H1 (cell line): ENCODE measurements at regions not wholly inside any gene's neighbourhood (a gene's known extent, or its start where the extent isn't known, plus 50 kb on each side); places are given as distances from the start of the nearest gene placed in this dataset.

Source experiments
- CTCF ChIA-PET: fragments of 300-600 bp; sonication (Branson Sonifier 250); formaldehyde crosslinking; loops from one replicate; lab custom pipeline; 2021; ENCODE audit not compliant: partially characterized antibody; lab: Charles Lee
- POLR2A ChIA-PET: fragments of 300-600 bp; sonication (Branson Sonifier 250); formaldehyde crosslinking; loops from one replicate; lab custom pipeline; 2021; ENCODE audit warnings: inconsistent platforms; ENCODE audit not compliant: partially characterized antibody; lab: Charles Lee
- DNase-seq, 2 experiments: peaks; one replicate each; pipeline versions ENCODE4 v3.0.0 to v3.0.0-alpha.2; 2010 to 2022; ENCODE audit warnings: low spot score in 2 of 2, low read depth in 1 of 2, mixed read lengths in 1 of 2
- FAIRE-seq: peaks from 2 replicates; lab custom pipeline; 2011; peaks lifted over from hg19 to GRCh38; lab: Jason Lieb, UNC
- H2AFZ ChIP-seq: 2 replicates; pipeline ENCODE4 v1.8.1; 2012; ENCODE audit warnings: low read length, inconsistent platforms
- H2AK5ac ChIP-seq: 2 replicates; pipeline ENCODE4 v1.6.1; 2013; ENCODE audit warnings: low read depth, low read length
- H2BK120ac ChIP-seq: replicated peaks from 2 replicates; pipeline ENCODE3; 2013; ENCODE audit warnings: low read depth, low read length, inconsistent platforms
- H2BK12ac ChIP-seq: 2 replicates; pipeline ENCODE4 v1.6.1; 2013; ENCODE audit warnings: low read depth, low read length
- H2BK15ac ChIP-seq: 2 replicates; pipeline ENCODE4 v1.6.1; 2013; ENCODE audit warnings: low read length
- H2BK20ac ChIP-seq: 2 replicates; pipeline ENCODE4 v1.6.1; 2013; ENCODE audit warnings: low read length
- H2BK5ac ChIP-seq: 2 replicates; pipeline ENCODE4 v1.6.1; 2013; ENCODE audit warnings: low read depth, low read length
- H3K14ac ChIP-seq: 2 replicates; pipeline ENCODE4 v1.6.1; 2013; ENCODE audit warnings: inconsistent platforms; ENCODE audit not compliant: insufficient read length
- H3K18ac ChIP-seq: 2 replicates; pipeline ENCODE4 v1.6.1; 2013; ENCODE audit warnings: low read length; ENCODE audit errors: extremely low read depth
- H3K23ac ChIP-seq: 2 replicates; pipeline ENCODE4 v1.6.1; 2013; ENCODE audit warnings: inconsistent platforms; ENCODE audit not compliant: insufficient read length
- H3K23me2 ChIP-seq: 2 replicates; pipeline ENCODE4 v1.6.1; 2013; ENCODE audit warnings: low read depth, low read length
- H3K27ac ChIP-seq: 2 replicates; pipeline ENCODE4 v1.6.1; 2011; ENCODE audit warnings: low read depth, low read length, inconsistent platforms
- H3K27me3 ChIP-seq, 4 experiments: replicated peaks in 1 of 4; 1 replicate in 1 of 4; 2 replicates in 3 of 4; pipeline versions ENCODE4 v1.6.1 to v1.8.1; 2011 to 2013; ENCODE audit warnings: low read length in 3 of 4, mild to moderate bottlenecking in 3 of 4, inconsistent platforms in 2 of 4, mixed read lengths in 2 of 4, moderate library complexity in 1 of 4; ENCODE audit not compliant: control insufficient read depth in 3 of 4, insufficient read depth in 3 of 4; ENCODE audit errors: extremely low read depth in 1 of 4
- H3K36me3 ChIP-seq, 4 experiments: 2 replicates each; pipeline versions ENCODE4 v1.6.1 to v1.8.1; 2011 to 2013; ENCODE audit warnings: mild to moderate bottlenecking in 4 of 4, low read length in 3 of 4, moderate library complexity in 2 of 4, control low read depth in 1 of 4, inconsistent platforms in 1 of 4; ENCODE audit not compliant: insufficient read depth in 4 of 4, control insufficient read depth in 2 of 4
- H3K4ac ChIP-seq: replicated peaks from 2 replicates; pipeline ENCODE3; 2013; ENCODE audit warnings: low read length, low read depth, mixed read lengths, inconsistent platforms; ENCODE audit not compliant: insufficient read length
- H3K4me1 ChIP-seq, 4 experiments: replicated peaks in 1 of 4; 1 replicate in 1 of 4; 2 replicates in 3 of 4; pipeline versions ENCODE4 v1.6.1 to v1.8.1; 2011 to 2013; ENCODE audit warnings: low read length in 3 of 4, inconsistent platforms in 2 of 4, mixed read lengths in 1 of 4; ENCODE audit not compliant: insufficient read depth in 4 of 4, control insufficient read depth in 3 of 4
- H3K4me2 ChIP-seq, 2 experiments: 2 replicates each; pipeline versions ENCODE4 v1.6.1 to v1.8.1; 2011 to 2013; ENCODE audit warnings: low read depth in 2 of 2, low read length in 2 of 2, control low read depth in 1 of 2, inconsistent platforms in 1 of 2, mild to moderate bottlenecking in 1 of 2; ENCODE audit not compliant: insufficient read depth in 1 of 2
- H3K4me3 ChIP-seq, 4 experiments: fragments of 200-600, 300-600 bp in 1 of 4; sonication (generic), shearing (Covaris generic), sonication (Bioruptor Twin) in 1 of 4; 2 replicates each; pipeline versions ENCODE4 v1.5.1 to v1.8.1; 2011 to 2016; ENCODE audit warnings: low read length in 4 of 4, low read depth in 3 of 4, control low read depth in 2 of 4, inconsistent platforms in 2 of 4, mild to moderate bottlenecking in 2 of 4, mixed read lengths in 1 of 4, moderate library complexity in 1 of 4; ENCODE audit not compliant: insufficient read depth in 2 of 4; ENCODE audit errors: extremely low read depth in 1 of 4
- H3K56ac ChIP-seq: replicated peaks from 2 replicates; pipeline ENCODE3; 2013; ENCODE audit warnings: low read depth, mild to moderate bottlenecking, mixed read lengths, low read length, inconsistent platforms; ENCODE audit not compliant: insufficient read length
- H3K79me1 ChIP-seq: 2 replicates; pipeline ENCODE4 v1.6.1; 2013; ENCODE audit warnings: low read depth, low read length, control low read depth
- H3K79me2 ChIP-seq, 2 experiments: 2 replicates each; pipeline versions ENCODE4 v1.6.1 to v1.8.1; 2012 to 2013; ENCODE audit warnings: low read length in 2 of 2, mild to moderate bottlenecking in 2 of 2, inconsistent platforms in 1 of 2; ENCODE audit not compliant: insufficient read depth in 2 of 2, control insufficient read depth in 1 of 2
- H3K9ac ChIP-seq, 4 experiments: replicated peaks in 1 of 4; 1 replicate in 1 of 4; 2 replicates in 3 of 4; pipeline versions ENCODE4 v1.6.1 to v1.8.1; 2011 to 2013; ENCODE audit warnings: low read depth in 3 of 4, low read length in 3 of 4, control low read depth in 2 of 4, mild to moderate bottlenecking in 2 of 4, moderate library complexity in 2 of 4, inconsistent platforms in 1 of 4; ENCODE audit errors: extremely low read depth in 1 of 4
- H3K9me3 ChIP-seq, 2 experiments: 2 replicates each; pipeline versions ENCODE4 v1.6.1 to v1.8.1; 2012 to 2013; ENCODE audit warnings: mild to moderate bottlenecking in 2 of 2, moderate library complexity in 2 of 2, control low read depth in 1 of 2, inconsistent platforms in 1 of 2, low read depth in 1 of 2, low read length in 1 of 2, mixed read lengths in 1 of 2; ENCODE audit not compliant: insufficient read depth in 2 of 2
- H4K20me1 ChIP-seq, 2 experiments: replicated peaks in 1 of 2; 2 replicates each; pipeline versions ENCODE3 to v1.8.1; 2011 to 2013; ENCODE audit warnings: inconsistent platforms in 2 of 2, low read length in 2 of 2, mild to moderate bottlenecking in 1 of 2; ENCODE audit not compliant: insufficient read depth in 2 of 2, control insufficient read depth in 1 of 2
- H4K5ac ChIP-seq: 2 replicates; pipeline ENCODE4 v1.6.1; 2013; ENCODE audit warnings: low read length, low read depth, mixed read lengths, inconsistent platforms; ENCODE audit not compliant: insufficient read length
- H4K8ac ChIP-seq: 2 replicates; pipeline ENCODE4 v1.8.0; 2013; ENCODE audit warnings: mild to moderate bottlenecking, moderate library complexity, low read length, inconsistent platforms; ENCODE audit not compliant: insufficient read depth; ENCODE audit errors: extremely low read depth
- H4K91ac ChIP-seq: replicated peaks from 2 replicates; pipeline ENCODE3; 2013; ENCODE audit warnings: low read length, mixed read lengths, inconsistent platforms; ENCODE audit not compliant: insufficient read length
- CBX5 ChIP-seq: fragments of 300-800, 300-1000 bp; sonication (generic); IDR thresholded peaks from 2 replicates; pipeline ENCODE4 v1.7.1; 2016; ENCODE audit warnings: antibody characterized with exemption, low read length, low read depth
- CEBPB ChIP-seq: IDR thresholded peaks from 2 replicates; pipeline ENCODE4 v1.6.1; 2012; ENCODE audit warnings: low read depth, low read length
- CHD1 ChIP-seq: IDR thresholded peaks from 2 replicates; pipeline ENCODE4 v1.6.1; 2012; ENCODE audit warnings: low read depth, low read length, improper control_type of control experiment
- CREB1 ChIP-seq: IDR thresholded peaks from 2 replicates; pipeline ENCODE4 v1.6.1; 2012; ENCODE audit warnings: inconsistent platforms
- FOSL1 ChIP-seq: IDR thresholded peaks from 2 replicates; pipeline ENCODE4 v1.6.1; 2011; ENCODE audit warnings: mild to moderate bottlenecking, low read depth, low read length, moderate library complexity; ENCODE audit not compliant: insufficient read depth
- JUN ChIP-seq: IDR thresholded peaks from 2 replicates; pipeline ENCODE4 v1.6.1; 2011; ENCODE audit warnings: low read depth, mild to moderate bottlenecking, improper control_type of control experiment, low read length
- RAD21 ChIP-seq, 2 experiments: IDR thresholded peaks in 1 of 2; conservative IDR thresholded peaks in 1 of 2; 2 replicates each; pipeline ENCODE4 v1.6.1; 2011; ENCODE audit warnings: low read depth in 2 of 2, low read length in 2 of 2, improper control_type of control experiment in 1 of 2, inconsistent platforms in 1 of 2, mild to moderate bottlenecking in 1 of 2, moderate library complexity in 1 of 2
- SP2 ChIP-seq: IDR thresholded peaks from 2 replicates; pipeline ENCODE4 v1.6.1; 2012; ENCODE audit warnings: mild to moderate bottlenecking, low read length, inconsistent platforms
- SRF ChIP-seq: IDR thresholded peaks from 2 replicates; pipeline ENCODE4 v1.6.1; 2011; ENCODE audit warnings: mild to moderate bottlenecking, low read depth, low read length, moderate library complexity
- WGBS, 2 experiments: shearing (Covaris generic) in 1 of 2; methylation state at CpG; one replicate each; pipeline versions ENCODE4 v1.1.6 to v1.1.7; 2013 to 2015; ENCODE audit warnings: low lambda C conversion rate in 2 of 2, mixed read lengths in 2 of 2, inconsistent platforms in 1 of 2, low coverage in 1 of 2, missing lambda C conversion rate in 1 of 2; ENCODE audit not compliant: insufficient replicate concordance in 2 of 2, insufficient coverage in 1 of 2, insufficient read length in 1 of 2; ENCODE audit errors: extremely low coverage in 1 of 2, missing lambda C conversion rate in 1 of 2; 5-methylcytosine and 5-hydroxymethylcytosine counted together
- TF ChIP-seq, protein P1 (sequence below): IDR thresholded peaks from 2 replicates; pipeline ENCODE4 v1.6.1; 2011; ENCODE audit warnings: low read length, improper control_type of control experiment

GRCh38 chr3:153110041-153110440 lies 52.0 kb upstream of the RAP2B start:
- H2BK12ac ChIP-seq, result no peak overlapping the region

More at GRCh38 chr3:153110041-153110440, 52.0 kb upstream of the RAP2B start:
- Histone ChIP-seq H3K27ac (no peak overlapping the region), H3K79me2 (no peaks in the 10 kb centered on the region), H3K4me1 (no peaks in the 10 kb centered on the region), H3K79me1 (no peaks in the 10 kb centered on the region), H4K20me1 (no peaks in the 10 kb centered on the region), H3K18ac (no peak overlapping the region), H3K27me3 (peaks cover 0 to 1% (median 0%) of the 10 kb centered on the region in 4 experiments; a peak in 1 of 7 replicates), H3K36me3 (no peaks in the 10 kb centered on the region), H2AK5ac (no peak overlapping the region), H2BK15ac (no peak overlapping the region), H4K8ac (no peak overlapping the region), H4K5ac (no peak overlapping the region), H2BK5ac (no peak overlapping the region), H3K4me3 (no peak overlapping the region), H3K23me2 (no peaks in the 10 kb centered on the region), H3K4me2 (no peak overlapping the region), H2AFZ (no peak overlapping the region), H2BK120ac (no peak overlapping the region), H4K91ac (no peak overlapping the region), H3K4ac (no peak overlapping the region), H2BK20ac (no peak overlapping the region), H3K23ac (no peak overlapping the region), H3K14ac (no peak overlapping the region), H3K56ac (no peak overlapping the region), H3K9ac (no peak overlapping the region), H3K9me3 (no peaks in the 10 kb centered on the region)
- FAIRE-seq, result no peak
- no peak for DNase-seq
- TF ChIP-seq SRF, result no peak
- TF ChIP-seq, protein P1, sequence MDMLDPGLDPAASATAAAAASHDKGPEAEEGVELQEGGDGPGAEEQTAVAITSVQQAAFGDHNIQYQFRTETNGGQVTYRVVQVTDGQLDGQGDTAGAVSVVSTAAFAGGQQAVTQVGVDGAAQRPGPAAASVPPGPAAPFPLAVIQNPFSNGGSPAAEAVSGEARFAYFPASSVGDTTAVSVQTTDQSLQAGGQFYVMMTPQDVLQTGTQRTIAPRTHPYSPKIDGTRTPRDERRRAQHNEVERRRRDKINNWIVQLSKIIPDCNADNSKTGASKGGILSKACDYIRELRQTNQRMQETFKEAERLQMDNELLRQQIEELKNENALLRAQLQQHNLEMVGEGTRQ, result no peak
- no peak for TF ChIP-seq CHD1
- no peak for TF ChIP-seq CEBPB
- TF ChIP-seq JUN, result no peak
- no peak for TF ChIP-seq SP2
- TF ChIP-seq CBX5, result no peak
- no peak for TF ChIP-seq RAD21 (IDR thresholded peaks at IDR 0.05 in 1 of 2, conservative IDR thresholded peaks at IDR 0.05 in 1 of 2; ENCODE audit: low read depth in 2 of 2, low read length in 2 of 2)
- no peak for TF ChIP-seq FOSL1
- no peak for TF ChIP-seq CREB1
- WGBS, 2 experiments, result 95% methylated on average over 2 of the region's 2 CpGs; no CpG with 5 or more reads in 1 of the 2 experiments
- POLR2A ChIA-PET, result no interaction called here
- CTCF ChIA-PET, result no interaction called here
